ENCODE measurements at regions not wholly inside any gene's neighbourhood (a gene's known extent, or its start where the extent isn't known, plus 50 kb on each side); places are given as distances from the start of the nearest gene placed in this dataset.

DNA sequence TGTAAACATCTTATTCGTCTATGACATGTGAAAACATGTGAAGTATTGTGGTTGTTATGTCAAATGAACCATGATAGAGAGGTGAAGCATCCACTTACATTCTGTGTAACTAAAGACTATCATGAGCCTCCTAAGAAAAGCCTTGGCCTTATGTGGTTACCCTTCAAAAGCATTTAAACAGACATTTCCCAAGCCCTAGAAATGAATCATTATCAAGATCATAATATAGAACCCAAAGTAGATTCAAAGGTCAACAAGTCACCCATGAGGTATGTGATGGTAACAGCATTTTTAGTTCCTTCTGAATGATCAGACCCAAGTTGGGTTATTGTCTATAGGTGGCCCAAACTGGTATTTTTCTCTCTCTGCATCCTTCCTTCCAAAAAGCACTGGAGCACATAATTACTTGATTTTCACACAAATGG lies 408.0 kb downstream of the TBL1XR1 start:
- no peak for DNase-seq

DNA sequence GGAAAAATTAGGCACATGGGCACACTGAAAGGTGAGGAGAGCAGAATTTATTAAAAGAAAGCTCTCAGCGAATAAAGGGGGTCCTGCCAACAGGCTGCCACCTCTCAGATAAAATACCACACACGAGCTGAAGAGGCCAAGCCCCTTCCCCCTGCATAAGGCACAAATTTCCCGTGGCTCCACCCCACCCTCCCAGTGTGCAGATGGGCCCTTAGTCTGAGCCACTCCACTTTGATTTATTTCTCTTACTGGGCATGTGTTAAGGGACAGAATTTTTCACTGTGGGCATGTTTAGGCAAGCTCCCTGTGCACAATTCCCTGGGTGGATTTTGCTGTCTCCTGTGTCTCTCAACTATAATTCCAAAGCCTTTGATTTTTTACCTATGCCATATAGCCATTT lies 409.8 kb downstream of the TBL1XR1 start:
- peak; percentile 10 for DNase-seq

DNA sequence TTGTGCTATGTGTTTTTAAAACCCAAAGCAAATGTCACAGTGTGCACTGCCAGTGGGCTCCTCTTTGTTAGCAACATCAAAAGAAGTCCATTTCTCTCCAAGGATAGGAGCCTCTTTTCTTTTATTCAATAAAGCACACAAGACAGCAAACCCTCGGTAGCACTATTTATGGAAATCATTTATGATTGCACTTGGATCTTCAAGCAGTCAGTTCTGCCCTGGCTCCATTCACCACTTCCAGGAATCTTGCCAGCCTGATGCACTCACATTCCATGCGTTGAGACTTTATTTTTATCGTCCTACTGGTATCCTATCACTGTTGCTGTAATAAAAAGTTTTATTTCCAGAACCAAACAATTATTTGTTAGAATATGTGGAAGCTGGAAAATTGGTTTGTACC lies 412.1 kb downstream of the TBL1XR1 start:
- no peak for DNase-seq

DNA sequence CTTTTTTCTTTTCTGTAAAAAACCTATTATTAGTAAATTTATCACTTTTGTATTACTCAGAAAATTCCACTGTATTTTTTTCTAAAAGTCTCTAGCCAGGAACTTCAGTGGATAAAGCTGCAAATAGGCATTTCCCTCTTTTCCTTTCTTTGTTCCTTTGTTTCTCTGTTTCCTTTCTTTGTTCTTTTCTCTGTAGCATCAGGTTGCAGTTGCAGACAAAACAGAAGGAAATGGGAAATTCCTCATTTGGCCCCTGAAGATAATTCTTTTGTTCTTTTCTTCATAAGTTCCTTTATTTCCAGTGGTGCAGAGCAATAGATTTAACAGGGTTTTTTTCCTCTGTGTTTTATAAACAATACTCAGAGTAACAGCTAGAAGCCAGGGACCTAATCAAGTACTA lies 416.5 kb downstream of the TBL1XR1 start:
- no peak for DNase-seq

DNA sequence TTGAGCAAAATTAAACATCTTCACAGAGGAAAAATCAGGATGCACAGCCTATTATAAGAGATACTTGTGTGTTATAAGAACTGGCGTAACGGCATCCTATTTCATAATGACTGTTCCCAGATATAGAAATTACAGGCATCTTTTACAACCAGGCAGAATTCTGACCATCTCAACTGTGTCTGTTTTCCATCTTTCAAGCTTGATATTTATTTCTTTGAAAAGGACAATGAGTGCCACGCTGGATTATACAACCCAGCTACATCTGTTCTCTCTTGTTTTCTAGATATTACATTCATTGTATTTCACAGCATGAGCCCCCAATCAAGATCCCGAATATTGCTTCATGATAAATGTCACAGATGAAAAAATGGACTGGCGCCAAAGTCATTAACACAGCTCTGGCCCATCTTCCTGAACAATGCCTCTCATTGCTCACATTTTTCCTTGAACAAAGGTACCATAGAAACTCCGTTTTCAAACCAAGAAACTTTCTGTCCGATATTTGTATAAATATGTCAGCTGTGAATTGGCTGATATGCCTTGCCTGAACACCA lies 420.6 kb downstream of the TBL1XR1 start:
- DNase-seq, result no peak

DNA sequence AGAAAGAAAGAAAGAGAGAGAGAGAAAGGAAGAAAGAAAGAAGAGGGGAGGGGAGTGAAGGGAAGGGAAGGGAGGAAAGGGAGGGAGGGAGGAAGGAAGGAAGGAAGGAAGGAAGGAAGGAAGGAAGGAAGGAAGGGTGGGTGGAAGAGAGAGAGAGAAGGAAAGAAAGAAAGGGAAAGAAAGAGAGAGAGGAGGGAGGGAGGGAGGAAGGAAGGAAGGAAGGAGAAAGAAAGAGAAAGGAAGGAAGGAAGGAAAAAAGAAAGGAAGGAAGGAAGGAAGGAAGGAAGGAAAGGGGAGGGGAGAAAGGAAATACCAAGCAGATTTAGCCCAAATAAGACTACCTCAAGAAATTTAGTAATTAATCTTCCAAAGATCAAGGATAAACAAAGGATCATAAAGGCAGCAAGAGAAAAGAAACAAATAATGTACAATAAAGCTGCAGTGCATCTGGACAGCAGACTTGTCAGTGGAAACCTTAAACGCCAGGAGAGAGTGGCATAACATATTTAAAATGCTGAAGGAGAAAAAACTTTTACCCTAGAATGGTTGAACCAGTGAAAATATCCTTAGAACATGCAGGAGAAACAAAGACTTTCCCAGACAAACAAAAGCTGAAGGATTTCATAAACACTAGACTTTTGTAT lies 427.6 kb downstream of the TBL1XR1 start:
- no peak for DNase-seq

DNA sequence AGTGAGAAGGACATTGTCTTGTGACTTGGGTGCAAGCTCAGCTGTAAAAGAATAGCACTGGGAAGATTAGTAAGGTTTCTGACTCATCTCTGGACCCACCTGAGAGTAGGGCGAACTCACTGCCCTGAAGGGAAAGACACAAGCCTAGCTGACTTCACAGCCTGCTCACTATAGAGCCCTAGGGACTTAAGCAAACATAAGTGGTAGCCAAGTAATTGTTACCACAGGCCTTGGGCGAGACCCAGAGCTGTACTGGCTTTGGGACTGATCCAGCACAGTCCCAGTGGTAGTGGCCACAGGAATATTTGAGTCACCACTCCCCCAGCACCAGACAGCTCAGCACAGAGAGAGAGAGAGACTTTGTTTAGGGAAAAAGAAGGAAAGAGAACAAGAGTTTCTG lies 429.9 kb downstream of the TBL1XR1 start:
- DNase-seq, result no peak

DNA sequence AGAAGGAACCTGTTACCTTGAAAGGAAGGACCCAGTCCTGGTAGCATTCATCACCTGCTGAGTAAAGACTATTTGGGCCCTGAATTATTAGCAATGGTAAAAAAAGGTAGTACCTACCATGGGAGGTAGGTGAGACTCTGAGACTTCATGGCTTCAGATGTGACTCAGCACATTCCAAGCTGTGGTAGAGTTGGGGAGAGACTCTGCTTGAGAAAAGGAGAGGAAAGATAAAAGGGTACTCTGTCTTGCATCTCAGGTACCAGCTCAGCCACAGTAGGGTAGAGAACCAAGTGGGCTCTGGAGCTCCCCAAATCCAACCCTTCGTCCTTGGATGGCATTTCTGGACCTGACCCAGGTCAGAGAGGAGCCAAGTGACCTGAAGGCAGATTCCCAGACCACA lies 430.4 kb downstream of the TBL1XR1 start:
- no peak for DNase-seq

DNA sequence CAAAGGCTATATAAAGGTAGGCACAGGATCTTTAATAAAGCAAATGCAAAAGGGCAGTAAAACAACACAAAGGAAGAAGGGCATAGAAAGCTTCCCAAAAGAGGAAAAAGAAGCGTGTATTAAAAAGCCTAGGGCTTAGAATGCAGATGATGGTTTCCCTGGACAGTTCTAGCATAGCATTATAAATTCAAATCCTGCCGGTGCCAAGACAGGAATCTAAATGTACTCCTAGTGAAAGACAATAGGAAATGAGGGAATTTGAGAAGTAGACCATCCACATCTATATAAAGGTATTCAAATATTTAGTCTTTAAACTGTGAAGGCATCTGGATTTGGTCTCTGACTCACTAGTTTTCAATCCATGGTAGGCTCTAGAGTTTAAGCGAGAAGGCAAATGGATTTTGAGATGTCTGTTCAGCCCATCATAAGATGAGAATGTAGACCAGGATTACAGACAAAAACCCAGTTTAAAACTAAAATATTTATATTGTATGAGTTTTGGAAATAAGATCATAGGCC lies 431.8 kb downstream of the TBL1XR1 start:
- DNase-seq, result no peak

DNA sequence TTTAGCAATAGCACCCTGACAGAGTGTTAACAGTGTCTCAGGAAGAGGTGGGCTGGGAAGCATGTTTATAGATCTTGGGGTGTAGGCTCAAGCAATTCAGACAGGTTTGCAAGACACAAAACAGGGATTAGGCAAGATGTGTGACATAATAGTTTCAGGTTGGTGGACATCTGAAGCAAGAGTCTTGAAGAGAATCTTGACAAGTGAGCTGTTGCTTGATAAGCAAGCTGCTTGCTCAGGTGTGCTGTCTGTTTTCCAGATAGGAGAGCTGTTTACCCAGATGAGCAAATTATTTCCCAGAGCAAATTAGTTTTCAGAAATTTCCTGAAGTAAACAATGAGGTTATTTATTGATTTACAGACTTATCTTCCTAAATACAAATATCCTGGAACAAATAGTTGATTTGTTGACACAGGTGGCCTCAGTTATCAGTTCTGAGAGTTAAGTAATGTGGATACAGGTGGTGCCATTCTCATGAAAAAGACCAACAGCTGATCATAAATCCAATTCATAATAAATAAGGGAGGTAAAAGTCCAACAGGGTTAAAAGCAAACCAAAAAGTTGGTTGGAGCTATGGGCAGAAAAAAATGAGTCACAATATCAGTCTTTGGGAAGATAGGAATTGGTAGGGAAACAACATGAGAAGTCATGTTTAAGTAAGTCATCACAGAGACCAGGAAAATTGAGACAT lies 437.3 kb downstream of the TBL1XR1 start:
- DNase-seq, result peak; percentile 24

DNA sequence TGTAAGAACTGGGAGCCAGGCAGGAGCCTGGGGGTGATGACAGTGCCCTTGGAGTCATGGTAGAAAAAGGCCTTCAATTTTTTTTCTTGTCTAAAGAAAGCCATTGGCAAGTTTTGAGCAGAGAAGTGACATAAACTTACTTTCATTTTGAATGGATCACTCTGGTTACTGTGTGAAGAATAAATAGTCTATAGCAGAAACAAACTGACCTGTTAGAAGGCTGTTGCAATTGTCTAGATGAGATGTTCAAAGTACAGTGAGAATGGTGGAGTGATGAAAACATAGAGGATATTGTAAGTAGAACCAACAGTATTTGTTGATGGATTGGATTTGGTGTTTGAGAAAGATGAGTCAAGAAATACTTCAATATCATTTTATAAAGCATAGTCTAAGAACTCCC lies 439.9 kb downstream of the TBL1XR1 start:
- DNase-seq, result no peak

DNA sequence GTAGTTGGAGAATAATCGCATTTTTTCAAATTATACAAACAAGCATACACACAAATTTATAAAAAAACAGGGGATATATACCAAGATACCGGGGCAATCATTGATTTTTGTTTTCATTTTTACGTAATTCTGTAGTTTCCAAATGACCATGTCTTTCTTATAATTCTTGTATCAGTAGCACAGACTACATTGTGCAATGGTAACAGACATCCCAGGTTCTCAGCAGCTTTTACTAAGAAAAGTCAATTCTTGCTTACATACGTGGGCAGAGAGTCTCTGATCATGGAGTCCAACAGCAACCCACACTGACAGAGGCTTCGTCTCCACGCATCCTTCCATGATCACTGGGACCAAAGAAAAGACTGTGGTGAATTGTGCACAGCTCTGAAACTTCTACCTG lies 441.3 kb downstream of the TBL1XR1 start:
- no peak for DNase-seq

DNA sequence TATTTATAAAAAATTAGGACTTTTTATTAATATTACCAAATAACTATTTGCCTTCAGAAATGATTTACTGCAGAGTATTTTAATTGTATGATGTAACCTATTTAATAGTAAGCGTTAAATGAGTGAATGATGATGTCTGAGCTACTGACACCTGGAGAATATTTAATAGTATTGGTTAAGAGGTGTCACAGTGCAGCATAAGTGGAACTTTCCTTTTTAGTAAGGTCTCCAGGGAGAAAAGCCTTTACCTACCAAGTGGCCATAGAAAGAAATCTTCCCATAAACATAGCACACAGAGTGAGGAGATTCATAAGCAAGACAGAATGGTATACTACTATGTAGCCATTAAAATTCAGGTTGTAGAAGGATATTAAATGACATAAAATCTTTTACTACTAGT lies 441.7 kb downstream of the TBL1XR1 start:
- DNase-seq, result no peak

DNA sequence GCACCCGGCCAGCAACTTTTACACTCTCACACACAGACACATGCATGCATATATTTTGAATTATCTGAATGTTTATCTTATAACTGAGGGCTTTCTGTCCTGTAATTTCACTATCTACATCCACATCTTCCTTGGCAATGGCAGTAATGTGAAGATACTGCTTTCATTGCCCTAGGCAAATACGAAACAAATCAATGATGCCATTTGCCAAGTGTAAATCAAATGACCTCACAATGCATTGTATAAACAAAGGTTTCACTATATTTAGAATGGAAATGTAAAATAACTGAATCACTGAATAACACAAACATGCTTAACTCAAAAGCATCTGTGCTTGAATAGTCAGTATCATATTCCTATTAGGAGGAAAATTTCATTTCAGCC lies 455.6 kb downstream of the TBL1XR1 start:
- peak; percentile 31 for DNase-seq

DNA sequence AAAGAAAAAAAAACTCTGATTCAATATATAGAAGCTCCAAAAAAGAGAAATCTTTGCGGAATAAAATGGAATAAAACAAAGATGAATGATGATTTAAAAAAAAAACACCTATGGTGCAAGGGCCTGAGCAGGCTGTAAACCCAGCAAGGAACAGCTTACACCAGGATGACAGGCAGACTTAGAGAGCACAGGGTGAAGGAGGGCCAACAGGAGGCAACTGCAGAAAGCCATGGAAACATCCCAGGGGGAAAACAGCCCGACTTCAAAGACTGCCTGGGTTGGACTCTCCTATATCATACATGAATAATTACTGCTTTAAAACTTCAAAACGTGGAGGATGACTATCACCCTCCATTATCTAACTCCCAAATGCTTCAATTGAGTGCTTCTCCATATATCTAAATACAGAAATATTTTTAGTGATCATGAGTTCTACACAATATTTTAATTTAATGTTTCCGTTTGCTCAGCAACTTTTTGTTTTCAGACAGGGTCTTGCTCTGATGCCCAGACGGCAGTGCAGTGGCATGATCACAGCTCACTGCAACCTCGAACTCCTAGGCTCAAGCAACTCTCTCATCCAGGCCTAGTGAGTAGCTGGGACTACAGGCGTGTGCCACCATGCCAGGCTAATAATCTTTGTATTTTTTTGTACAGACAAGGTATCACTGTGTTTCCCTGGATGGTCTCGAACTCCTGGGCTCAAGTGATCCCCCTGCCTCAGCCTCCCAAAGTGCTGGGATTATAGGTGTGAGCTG lies 456.2 kb downstream of the TBL1XR1 start:
- DNase-seq, result no peak

DNA sequence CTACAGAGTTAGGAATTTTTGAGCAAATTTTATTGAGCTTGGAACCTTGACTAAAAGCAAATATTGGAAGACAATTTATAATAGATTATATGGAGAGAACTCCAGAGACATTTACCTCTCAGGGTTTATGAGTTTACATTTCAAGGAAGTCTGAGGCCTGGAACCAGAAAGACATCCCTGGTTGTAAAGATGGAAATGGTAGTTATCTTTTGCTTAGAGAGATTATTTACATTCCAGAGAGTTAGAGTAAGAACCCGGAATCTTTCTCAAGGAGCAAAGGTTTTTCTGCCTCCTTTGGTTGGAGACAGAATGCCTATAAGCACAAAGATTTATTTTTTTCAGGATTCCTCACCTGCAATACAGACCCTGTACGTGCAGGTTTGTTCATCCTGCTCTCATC lies 458.1 kb downstream of the TBL1XR1 start:
- DNase-seq, result no peak

DNA sequence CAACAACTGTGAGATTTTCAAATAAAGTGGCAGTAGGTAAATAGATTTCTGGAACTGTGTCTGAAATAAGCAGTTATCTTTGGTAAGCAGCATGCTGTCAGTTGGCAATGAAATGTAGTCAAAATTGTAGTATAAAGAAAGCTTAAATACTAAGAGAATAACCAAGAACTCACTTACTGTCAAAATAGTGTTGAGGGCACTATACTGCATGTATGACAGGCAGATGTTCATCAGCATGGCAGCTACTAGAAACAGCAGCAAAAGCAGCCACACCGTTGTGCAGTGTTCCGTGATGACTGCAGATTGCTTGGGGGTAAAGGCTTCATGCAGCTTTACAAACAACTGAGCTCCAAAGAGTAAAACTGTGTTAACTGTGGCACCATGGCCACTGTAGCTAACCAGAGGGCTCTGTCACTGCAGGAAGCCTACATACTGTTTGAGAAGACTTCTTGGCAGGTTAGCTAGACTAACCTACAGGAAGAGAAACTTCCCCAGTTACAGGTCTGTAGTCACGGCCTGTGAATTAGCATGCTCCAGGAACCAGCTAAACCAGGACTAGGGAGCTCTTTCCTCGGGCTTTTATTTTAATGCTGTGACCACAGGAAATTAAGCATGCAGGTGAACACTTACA lies 459.7 kb downstream of the TBL1XR1 start:
- no peak for DNase-seq

DNA sequence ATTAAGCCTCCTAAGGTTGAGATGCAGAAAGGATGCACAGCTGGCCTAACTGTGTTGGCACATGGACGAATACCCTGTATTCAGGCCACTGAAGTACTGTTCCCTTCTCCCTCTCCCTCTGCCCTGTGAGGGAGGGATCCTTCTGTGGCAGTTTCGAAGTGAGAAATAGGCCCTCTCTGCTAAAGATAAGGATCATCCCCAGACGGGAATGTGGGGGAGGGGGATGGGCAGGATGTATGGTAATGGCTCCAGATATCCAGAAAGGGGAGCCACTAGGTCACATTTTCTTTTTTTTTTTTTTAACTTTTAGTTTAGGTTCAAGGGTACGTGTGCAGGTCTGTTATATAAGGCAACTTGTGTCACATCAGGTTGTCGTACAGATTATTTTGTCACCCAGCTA lies 463.1 kb downstream of the TBL1XR1 start:
- no peak for DNase-seq

DNA sequence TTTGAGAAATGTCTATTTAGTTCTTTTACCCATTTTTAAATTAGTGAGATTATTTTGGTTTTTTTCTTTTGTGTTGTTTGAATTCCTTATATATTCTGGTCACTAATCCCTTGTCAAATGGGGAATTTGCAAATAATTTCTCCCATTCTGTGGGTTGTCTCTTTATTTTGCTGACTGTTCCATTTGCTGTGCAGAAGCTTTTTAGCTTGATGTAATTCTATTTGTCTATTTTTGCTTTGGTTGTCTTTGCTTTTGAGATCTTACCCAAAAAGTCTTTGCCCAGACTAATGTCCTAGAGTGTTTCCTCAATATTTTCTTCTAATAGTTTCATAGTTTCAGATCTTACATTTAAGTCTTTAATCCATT lies 472.9 kb downstream of the TBL1XR1 start:
- DNase-seq, result no peak

DNA sequence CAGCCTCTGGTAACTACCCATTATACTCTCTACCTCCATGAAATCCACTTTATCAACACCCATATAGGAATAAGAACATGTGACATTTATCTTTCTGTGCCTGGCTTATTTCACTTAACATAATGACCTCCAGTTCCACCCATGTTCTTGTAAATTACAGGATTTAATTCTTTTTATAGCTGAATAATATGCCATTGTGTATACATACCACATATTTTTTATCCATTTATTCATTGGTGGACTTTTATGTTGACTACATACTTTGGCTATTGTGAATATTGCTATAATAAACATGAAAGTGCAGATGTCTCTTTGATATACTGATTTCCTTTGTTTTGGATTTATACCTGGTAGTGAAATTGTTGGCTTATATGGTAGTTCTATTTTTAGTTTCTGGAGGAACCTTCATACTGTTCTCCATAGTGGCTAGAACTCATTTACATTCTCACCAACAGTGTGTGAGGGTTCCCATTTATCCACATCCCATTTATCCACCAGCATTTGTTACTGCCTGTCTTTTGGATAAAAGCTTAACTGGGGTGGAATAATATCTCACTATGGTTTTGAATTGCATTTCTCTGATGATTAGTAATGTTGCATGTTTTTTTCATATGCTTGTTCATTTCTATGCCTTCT lies 473.4 kb downstream of the TBL1XR1 start:
- DNase-seq, result no peak

DNA sequence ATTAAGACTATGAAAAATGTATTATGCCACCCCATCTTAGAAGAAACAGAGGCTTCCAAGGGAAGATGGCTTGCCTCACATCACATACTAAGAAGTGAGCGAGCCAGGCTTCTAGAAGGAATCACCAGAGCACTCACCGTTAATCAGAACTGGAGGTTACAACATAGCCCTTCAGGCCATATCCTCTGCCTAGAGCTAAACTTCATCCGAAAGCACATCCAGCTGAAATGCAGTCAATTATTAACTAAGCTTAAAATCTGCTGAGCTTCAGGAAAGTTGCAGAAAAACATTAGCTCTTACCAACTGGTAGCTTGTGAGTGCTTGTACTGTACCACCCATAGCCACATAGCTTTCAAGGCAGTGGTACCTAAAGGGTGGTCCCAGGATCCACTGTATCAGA lies 483.2 kb downstream of the TBL1XR1 start:
- no peak for DNase-seq

DNA sequence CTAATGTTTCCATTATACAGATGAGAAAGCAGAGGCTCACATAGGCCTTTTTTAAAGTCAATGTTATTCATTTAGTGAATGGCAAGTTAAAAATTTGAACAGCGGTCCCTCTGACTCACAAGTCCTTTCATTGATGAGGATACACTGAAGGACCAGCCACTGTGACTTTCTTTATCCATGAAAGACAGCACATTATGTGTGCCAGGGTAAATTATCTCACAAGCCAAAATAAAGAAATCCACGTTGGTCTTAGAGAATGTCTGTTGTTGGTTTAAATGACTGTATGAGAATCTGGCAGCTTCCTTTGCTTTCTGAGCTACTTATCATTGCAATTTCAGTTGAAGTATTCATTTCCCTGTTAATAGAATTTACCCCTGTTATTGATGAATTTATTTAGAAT lies 485.1 kb downstream of the TBL1XR1 start:
- no peak for DNase-seq

DNA sequence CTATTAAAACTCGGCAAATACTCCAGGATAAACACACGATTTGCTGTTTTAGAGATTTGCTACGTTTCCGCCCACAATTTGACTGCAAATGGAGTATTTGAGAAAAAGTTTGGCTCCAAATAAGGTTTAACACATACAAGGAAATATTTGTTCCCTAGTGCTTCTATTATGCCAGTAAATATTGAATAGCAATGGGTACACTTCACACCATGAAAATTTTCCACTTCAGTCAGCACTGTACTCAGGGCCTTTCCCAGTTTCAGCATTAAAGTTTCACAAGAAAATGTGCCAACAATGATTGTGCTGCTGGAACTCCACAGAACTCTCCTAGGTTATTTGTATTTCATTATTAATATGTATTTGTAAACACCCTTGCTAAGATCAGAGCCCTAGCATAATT lies 498.0 kb downstream of the TBL1XR1 start:
- DNase-seq, result no peak
